Cardiac muscle cell (in vitro differentiated cells and primary cell): ENCODE measurements at regions not wholly inside any gene's neighbourhood (a gene's known extent, or its start where the extent isn't known, plus 50 kb on each side); places are given as distances from the start of the nearest gene placed in this dataset.
A peak's percentile ranks its signal among the peaks of the same experiment; 100 is the strongest.

Source experiments
- DNase-seq, 2 donors: peaks; one replicate each; pipeline versions ENCODE4 v3.0.0 to v3.0.0-alpha.2; 2010 to 2017; ENCODE audit warnings: low read depth in 1 of 2, low spot score in 1 of 2
- H3K27ac ChIP-seq: fragments of 200-600 bp; sonication (generic); 2 replicates; pipeline ENCODE4 v1.5.1; 2016
- H3K27me3 ChIP-seq: fragments of 200-600 bp; sonication (generic); 2 replicates; pipeline ENCODE4 v1.6.0; 2016; ENCODE audit warnings: control low read depth
- H3K36me3 ChIP-seq: fragments of 200-600 bp; sonication (generic); 2 replicates; pipeline ENCODE4 v1.5.1; 2016; ENCODE audit warnings: control low read depth
- H3K4me1 ChIP-seq: fragments of 200-600 bp; sonication (generic); 2 replicates; pipeline ENCODE4 v1.8.1; 2017; ENCODE audit warnings: low read depth, mild to moderate bottlenecking, mixed run types
- H3K4me3 ChIP-seq: fragments of 200-600 bp; sonication (generic); 2 replicates; pipeline ENCODE4 v1.5.1; 2016; ENCODE audit warnings: mild to moderate bottlenecking
- H3K9me3 ChIP-seq: fragments of 200-600 bp; sonication (generic); 2 replicates; pipeline ENCODE4 v1.5.1; 2017; ENCODE audit warnings: low read depth, mild to moderate bottlenecking, control low read depth
- CTCF ChIP-seq: IDR thresholded peaks from 2 replicates; pipeline ENCODE4 v1.5.1; 2012; ENCODE audit warnings: low read depth, mild to moderate bottlenecking, low read length

- Histone ChIP-seq H3K27ac (no peak overlapping the region), H3K36me3 (no peaks in the 10 kb centered on the region), H3K9me3 (no peaks in the 10 kb centered on the region), H3K27me3 (peaks cover 1% of the 10 kb centered on the region), H3K4me3 (no peak overlapping the region), H3K4me1 (no peaks in the 10 kb centered on the region)
- DNase-seq: no peak
- no peak for TF ChIP-seq CTCF
These were observed 115.9 kb downstream of the OMA1 start for GRCh38 chr1:58430421-58431275.

GRCh38 chr1:58426918-58427317 lies 119.6 kb downstream of the OMA1 start:
- Histone ChIP-seq H3K9me3 (no peaks in the 10 kb centered on the region), H3K4me3 (no peak overlapping the region), H3K4me1 (peaks cover 4% of the 10 kb centered on the region), H3K27ac (no peak overlapping the region), H3K36me3 (no peaks in the 10 kb centered on the region), H3K27me3 (peaks cover 29% of the 10 kb centered on the region)
- DNase-seq: no peak
- TF ChIP-seq CTCF: no peak

- H3K4me1 ChIP-seq: peaks cover 14% of the 10 kb centered on the region
- H3K4me3 ChIP-seq: no peak overlapping the region
- no peak for DNase-seq
- TF ChIP-seq CTCF: no peak
- no peak overlapping the region for H3K27ac ChIP-seq
- H3K27me3 ChIP-seq: peaks cover 48% of the 10 kb centered on the region
- no peaks in the 10 kb centered on the region for H3K9me3 ChIP-seq
- no peaks in the 10 kb centered on the region for H3K36me3 ChIP-seq
These were observed 124.1 kb downstream of the OMA1 start for GRCh38 chr1:58422436-58422835.

- H3K4me3 ChIP-seq: no peak overlapping the region
- TF ChIP-seq CTCF: no peak
- H3K27ac ChIP-seq: no peak overlapping the region
- no peak for DNase-seq
- H3K9me3 ChIP-seq: no peaks in the 10 kb centered on the region
- peaks cover 14% of the 10 kb centered on the region for H3K4me1 ChIP-seq
- H3K36me3 ChIP-seq: no peaks in the 10 kb centered on the region
- H3K27me3 ChIP-seq: peaks cover 35% of the 10 kb centered on the region
These were observed 128.0 kb downstream of the OMA1 start for GRCh38 chr1:58418283-58419228.

GRCh38 chr1:58412071-58412580 lies 134.4 kb downstream of the OMA1 start:
- no peak for TF ChIP-seq CTCF
- peak in 1 of 2 donors; percentile 59 for DNase-seq
- no peaks in the 10 kb centered on the region for H3K4me1 ChIP-seq
- H3K27ac ChIP-seq: no peak overlapping the region
- H3K27me3 ChIP-seq: peaks cover 30% of the 10 kb centered on the region
- H3K36me3 ChIP-seq: no peaks in the 10 kb centered on the region
- H3K9me3 ChIP-seq: no peaks in the 10 kb centered on the region
- no peak overlapping the region for H3K4me3 ChIP-seq
